GM12891 (cell line): ENCODE measurements at regions not wholly inside any gene's neighbourhood (a gene's known extent, or its start where the extent isn't known, plus 50 kb on each side); places are given as distances from the start of the nearest gene placed in this dataset.

Experiments
- PAX5 ChIP-seq: IDR thresholded peaks from 2 replicates; pipeline ENCODE4 v1.6.1; 2011; ENCODE audit warnings: low read length, moderate library complexity, mild to moderate bottlenecking; ENCODE audit not compliant: insufficient read depth, severe bottlenecking
- POLR2A ChIP-seq: IDR thresholded peaks from 2 replicates; pipeline ENCODE4 v1.6.1; 2011; ENCODE audit warnings: low read depth, low read length, control low read depth
- POLR2AphosphoS5 ChIP-seq: IDR thresholded peaks from 2 replicates; pipeline ENCODE4 v1.6.1; 2011; ENCODE audit warnings: low read depth, low read length, control low read depth
- POU2F2 ChIP-seq: IDR thresholded peaks from 2 replicates; pipeline ENCODE4 v1.6.1; 2011; ENCODE audit warnings: low read depth, mild to moderate bottlenecking, control low read depth, low read length, moderate library complexity
- SPI1 ChIP-seq: IDR thresholded peaks from 2 replicates; pipeline ENCODE4 v1.6.1; 2011; ENCODE audit warnings: low read depth, low read length, control low read depth

DNA sequence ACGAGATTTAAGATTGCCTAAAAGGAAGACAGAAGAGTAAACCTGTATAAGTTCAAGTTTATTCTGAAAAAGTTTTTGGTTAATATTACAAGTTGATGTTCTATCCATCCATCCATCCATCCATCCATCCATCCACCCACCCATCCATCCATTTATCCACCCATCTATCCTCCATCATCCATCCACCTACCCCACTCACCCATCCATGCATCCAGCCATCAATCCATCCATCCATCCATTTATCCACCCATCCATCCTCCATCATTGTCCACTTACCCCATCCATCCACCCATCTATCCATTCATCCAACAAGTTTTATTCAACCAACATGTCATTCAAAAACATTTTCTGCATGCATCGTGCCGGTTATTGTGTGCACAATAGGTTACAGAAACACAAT is 89.3 kb downstream of the ZBTB18 start:
- TF ChIP-seq POU2F2 = no peak
- no peak for TF ChIP-seq POLR2AphosphoS5
- TF ChIP-seq POLR2A = no peak
- no peak for TF ChIP-seq SPI1
- no peak for TF ChIP-seq PAX5
